H1 (cell line): ENCODE measurements at regions not wholly inside any gene's neighbourhood (a gene's known extent, or its start where the extent isn't known, plus 50 kb on each side); places are given as distances from the start of the nearest gene placed in this dataset.

Experiments
- CBX5 ChIP-seq: fragments of 300-800, 300-1000 bp; sonication (generic); IDR thresholded peaks from 2 replicates; pipeline ENCODE4 v1.7.1; 2016; ENCODE audit warnings: antibody characterized with exemption, low read length, low read depth
- RAD21 ChIP-seq, 2 experiments: IDR thresholded peaks in 1 of 2; conservative IDR thresholded peaks in 1 of 2; 2 replicates each; pipeline ENCODE4 v1.6.1; 2011; ENCODE audit warnings: low read depth in 2 of 2, low read length in 2 of 2, improper control_type of control experiment in 1 of 2, inconsistent platforms in 1 of 2, mild to moderate bottlenecking in 1 of 2, moderate library complexity in 1 of 2
- SP4 ChIP-seq: IDR thresholded peaks from 2 replicates; pipeline ENCODE4 v1.6.1; 2012; ENCODE audit warnings: low read length, inconsistent platforms
- TAF7 ChIP-seq: optimal IDR thresholded peaks from 2 replicates; pipeline ENCODE3; 2011; ENCODE audit warnings: low read depth, mild to moderate bottlenecking, inconsistent platforms, low read length, moderate library complexity, borderline replicate concordance

- TF ChIP-seq CBX5 (no peak), TAF7 (no peak), RAD21 (IDR thresholded peaks at IDR 0.05 in 1 of 2, conservative IDR thresholded peaks at IDR 0.05 in 1 of 2; ENCODE audit: low read depth in 2 of 2, low read length in 2 of 2) (no peak), SP4 (no peak)
- TF ChIP-seq, all 59 proteins: peak for 0
Observed at GRCh38 chr11:120032766-120033390, 105.0 kb downstream of the TRIM29 start (continued).
